ENCODE measurements at regions not wholly inside any gene's neighbourhood (a gene's known extent, or its start where the extent isn't known, plus 50 kb on each side); places are given as distances from the start of the nearest gene placed in this dataset.

DNA sequence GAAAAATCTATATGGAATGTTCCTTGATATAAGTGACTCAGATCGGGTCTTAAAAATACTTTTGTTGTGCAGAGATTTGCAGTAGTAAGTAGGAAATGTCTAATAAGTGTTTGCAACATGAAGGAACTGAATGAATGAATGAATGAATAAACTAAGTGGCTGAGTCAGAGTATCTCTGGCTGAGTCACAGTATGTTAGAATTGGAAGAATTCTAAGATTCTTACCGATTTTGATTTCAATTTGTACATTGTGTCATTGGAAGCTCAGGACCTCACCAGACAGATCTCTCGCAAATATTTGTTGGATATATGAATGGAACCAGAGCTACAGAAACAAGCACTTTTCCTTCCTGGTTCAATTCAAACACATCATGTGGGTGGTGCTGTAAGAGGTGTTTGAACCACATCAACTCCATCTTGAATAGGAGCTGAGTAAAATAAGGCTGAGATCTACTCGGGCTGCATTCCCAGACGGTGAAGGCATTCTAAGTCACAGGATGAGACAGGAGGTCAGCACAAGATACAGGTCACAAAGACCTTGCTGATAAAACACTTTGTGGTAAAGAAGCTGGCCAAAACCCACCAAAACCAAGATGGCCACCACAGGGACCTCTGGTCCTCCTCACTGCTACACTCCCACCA is 123.9 kb upstream of the FOXN3 start:
- no peak overlapping the region for H3K27ac ChIP-seq
- TF ChIP-seq, protein P1, sequence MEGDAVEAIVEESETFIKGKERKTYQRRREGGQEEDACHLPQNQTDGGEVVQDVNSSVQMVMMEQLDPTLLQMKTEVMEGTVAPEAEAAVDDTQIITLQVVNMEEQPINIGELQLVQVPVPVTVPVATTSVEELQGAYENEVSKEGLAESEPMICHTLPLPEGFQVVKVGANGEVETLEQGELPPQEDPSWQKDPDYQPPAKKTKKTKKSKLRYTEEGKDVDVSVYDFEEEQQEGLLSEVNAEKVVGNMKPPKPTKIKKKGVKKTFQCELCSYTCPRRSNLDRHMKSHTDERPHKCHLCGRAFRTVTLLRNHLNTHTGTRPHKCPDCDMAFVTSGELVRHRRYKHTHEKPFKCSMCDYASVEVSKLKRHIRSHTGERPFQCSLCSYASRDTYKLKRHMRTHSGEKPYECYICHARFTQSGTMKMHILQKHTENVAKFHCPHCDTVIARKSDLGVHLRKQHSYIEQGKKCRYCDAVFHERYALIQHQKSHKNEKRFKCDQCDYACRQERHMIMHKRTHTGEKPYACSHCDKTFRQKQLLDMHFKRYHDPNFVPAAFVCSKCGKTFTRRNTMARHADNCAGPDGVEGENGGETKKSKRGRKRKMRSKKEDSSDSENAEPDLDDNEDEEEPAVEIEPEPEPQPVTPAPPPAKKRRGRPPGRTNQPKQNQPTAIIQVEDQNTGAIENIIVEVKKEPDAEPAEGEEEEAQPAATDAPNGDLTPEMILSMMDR (IDR thresholded peaks at IDR 0.05): no peak
- H3K4me3 ChIP-seq (ENCODE audit: low read depth in 1 of 2, low read length in 1 of 2): no peak overlapping the region
- H3K27me3 ChIP-seq: no peaks in the 10 kb centered on the region
- no peaks in the 10 kb centered on the region for H3K4me1 ChIP-seq (ENCODE audit: control insufficient read depth in 1 of 2, insufficient read depth in 1 of 2, low read depth in 1 of 2, low read length in 1 of 2)
- no peaks in the 10 kb centered on the region for H3K9me3 ChIP-seq
- H3K36me3 ChIP-seq: no peaks in the 10 kb centered on the region

DNA sequence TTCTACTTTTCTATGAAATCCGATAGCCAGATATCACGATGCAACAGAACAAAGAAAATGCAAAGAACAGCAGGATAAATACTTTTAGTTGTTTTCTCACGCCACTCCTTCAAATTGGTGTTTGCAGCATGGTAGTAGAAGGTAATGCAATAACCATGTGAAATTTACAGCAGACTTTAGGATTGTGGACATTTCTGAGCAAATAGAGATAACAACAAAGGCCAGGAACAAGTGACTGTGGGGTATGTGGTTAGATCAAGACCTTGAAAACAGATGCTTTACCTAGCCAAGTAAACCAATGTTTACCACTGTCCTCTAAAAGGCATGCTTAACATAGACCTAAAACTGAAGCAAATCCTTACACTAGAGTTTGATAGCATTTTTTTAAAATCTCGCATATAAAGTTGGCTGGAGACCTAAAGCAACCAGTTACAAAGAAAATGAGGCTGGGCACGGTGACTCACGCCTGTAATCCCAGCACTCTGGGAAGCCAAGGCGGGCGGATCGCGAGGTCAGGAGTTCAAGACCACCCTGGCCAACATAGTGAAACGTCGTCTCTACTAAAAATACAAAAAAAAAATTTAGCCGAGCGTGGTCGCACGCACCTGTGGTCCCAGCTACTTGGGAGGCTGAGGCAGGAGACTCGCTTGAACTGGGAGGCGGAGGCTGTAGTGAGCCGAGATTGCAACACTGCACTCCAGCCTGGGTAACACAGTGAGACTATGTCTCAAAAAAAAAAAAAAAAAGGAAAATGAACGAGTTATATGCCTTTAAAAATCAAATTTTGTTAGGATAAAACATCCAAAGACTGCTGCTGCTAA is 123.2 kb upstream of the FOXN3 start:
- no peaks in the 10 kb centered on the region for H3K27me3 ChIP-seq
- TF ChIP-seq, protein P1 (IDR thresholded peaks at IDR 0.05): no peak
- H3K4me3 ChIP-seq (ENCODE audit: low read depth in 1 of 2, low read length in 1 of 2): no peak overlapping the region
- H3K27ac ChIP-seq: no peak overlapping the region
- H3K36me3 ChIP-seq: no peaks in the 10 kb centered on the region
- H3K4me1 ChIP-seq (ENCODE audit: control insufficient read depth in 1 of 2, insufficient read depth in 1 of 2, low read depth in 1 of 2, low read length in 1 of 2): no peaks in the 10 kb centered on the region
- H3K9me3 ChIP-seq: no peaks in the 10 kb centered on the region

DNA sequence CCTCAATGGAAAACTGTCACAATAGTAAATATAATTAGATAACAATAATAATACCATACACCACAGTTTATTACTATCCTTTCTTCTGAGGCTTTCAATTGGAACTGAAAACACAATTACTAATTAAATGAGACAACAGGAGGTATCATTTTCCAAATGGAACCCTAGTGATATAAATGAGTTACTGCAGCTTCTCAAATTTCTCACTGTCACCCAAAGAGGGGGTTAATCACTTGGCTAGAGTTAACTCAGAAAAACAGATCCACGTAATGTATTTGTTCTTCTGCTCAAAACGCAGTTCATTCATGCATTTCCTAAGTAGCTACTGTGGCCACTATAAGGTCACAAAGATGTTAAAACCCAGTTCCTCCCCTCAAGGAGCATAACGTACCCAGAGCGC is 120.9 kb upstream of the FOXN3 start:
- TF ChIP-seq, protein P1 (IDR thresholded peaks at IDR 0.05): no peak
- Histone ChIP-seq H3K4me3 (ENCODE audit: low read depth in 1 of 2, low read length in 1 of 2) (no peak overlapping the region), H3K36me3 (no peaks in the 10 kb centered on the region), H3K9me3 (no peaks in the 10 kb centered on the region), H3K27me3 (no peaks in the 10 kb centered on the region), H3K27ac (no peak overlapping the region), H3K4me1 (ENCODE audit: control insufficient read depth in 1 of 2, insufficient read depth in 1 of 2, low read depth in 1 of 2, low read length in 1 of 2) (no peaks in the 10 kb centered on the region)

DNA sequence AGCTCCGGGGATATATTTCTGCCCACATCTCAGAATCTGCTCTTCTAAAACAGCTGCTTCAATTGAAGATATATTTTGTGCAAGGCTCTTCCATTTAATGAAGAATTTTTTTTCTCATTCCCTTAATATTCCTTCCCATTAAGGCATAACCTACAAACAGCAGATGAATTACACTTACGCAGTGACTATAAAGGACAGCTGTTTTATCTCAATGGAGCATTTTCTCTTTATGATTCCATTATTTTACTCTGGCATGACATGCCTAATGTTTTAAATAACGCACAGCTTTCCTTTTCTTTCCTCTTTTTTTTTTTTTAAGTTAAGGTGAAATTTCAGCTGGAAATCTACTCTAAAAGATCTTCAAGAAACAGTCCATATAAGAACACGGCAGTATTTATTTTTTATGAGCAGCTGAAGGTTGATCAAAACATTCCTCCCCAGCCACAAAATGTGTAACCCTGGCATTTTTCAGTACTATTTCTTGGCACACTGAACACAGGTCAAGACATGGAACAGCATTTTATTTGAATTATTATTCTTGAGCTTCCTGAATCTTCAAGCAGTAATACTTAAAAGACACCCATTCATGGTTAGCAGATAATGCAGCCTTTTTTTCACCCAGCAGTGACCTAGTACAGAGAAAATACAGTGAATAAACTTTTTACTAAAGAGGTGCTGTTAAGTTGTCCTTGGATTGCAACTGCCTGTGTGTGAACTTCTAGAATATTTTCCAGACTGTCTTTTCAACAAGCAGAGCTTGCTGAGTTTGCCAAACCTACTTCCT is 118.1 kb upstream of the FOXN3 start:
- Histone ChIP-seq H3K4me1 (ENCODE audit: control insufficient read depth in 1 of 2, insufficient read depth in 1 of 2, low read depth in 1 of 2, low read length in 1 of 2) (no peaks in the 10 kb centered on the region), H3K27ac (no peak overlapping the region), H3K27me3 (no peaks in the 10 kb centered on the region), H3K9me3 (no peaks in the 10 kb centered on the region), H3K36me3 (no peaks in the 10 kb centered on the region), H3K4me3 (ENCODE audit: low read depth in 1 of 2, low read length in 1 of 2) (no peak overlapping the region)
- TF ChIP-seq, protein P1 (IDR thresholded peaks at IDR 0.05): no peak

DNA sequence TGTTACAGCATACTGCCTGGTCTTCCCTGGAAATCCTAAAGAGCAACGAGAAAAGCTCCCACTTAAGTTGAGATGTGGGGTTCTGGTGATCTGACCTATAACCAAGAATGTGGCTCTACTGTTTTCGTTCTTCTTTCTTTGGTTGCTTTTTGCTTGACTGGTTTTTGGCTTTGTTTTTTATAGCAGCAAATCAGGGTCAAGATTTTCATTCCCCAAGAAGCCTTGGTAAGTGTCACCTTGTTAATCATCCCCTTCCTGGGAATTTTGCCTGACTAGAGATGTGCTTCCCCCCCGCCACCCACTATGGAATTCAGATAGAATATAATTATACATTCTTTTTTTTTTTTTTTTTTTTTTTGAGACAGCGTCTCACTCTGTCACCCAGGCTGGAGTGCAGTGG is 116.7 kb upstream of the FOXN3 start:
- no peak overlapping the region for H3K4me3 ChIP-seq (ENCODE audit: low read depth in 1 of 2, low read length in 1 of 2)
- no peaks in the 10 kb centered on the region for H3K4me1 ChIP-seq (ENCODE audit: control insufficient read depth in 1 of 2, insufficient read depth in 1 of 2, low read depth in 1 of 2, low read length in 1 of 2)
- H3K36me3 ChIP-seq: no peaks in the 10 kb centered on the region

More for the DNA sequence above, 116.7 kb upstream of the FOXN3 start:
- no peaks in the 10 kb centered on the region for H3K27me3 ChIP-seq
- no peaks in the 10 kb centered on the region for H3K9me3 ChIP-seq
- H3K27ac ChIP-seq: no peak overlapping the region
- TF ChIP-seq, protein P1 (IDR thresholded peaks at IDR 0.05): no peak

Data from neutrophil (primary cell).